ENCODE measurements at regions not wholly inside any gene's neighbourhood (a gene's known extent, or its start where the extent isn't known, plus 50 kb on each side); places are given as distances from the start of the nearest gene placed in this dataset.
A peak's percentile ranks its signal among the peaks of the same experiment; 100 is the strongest.

DNA sequence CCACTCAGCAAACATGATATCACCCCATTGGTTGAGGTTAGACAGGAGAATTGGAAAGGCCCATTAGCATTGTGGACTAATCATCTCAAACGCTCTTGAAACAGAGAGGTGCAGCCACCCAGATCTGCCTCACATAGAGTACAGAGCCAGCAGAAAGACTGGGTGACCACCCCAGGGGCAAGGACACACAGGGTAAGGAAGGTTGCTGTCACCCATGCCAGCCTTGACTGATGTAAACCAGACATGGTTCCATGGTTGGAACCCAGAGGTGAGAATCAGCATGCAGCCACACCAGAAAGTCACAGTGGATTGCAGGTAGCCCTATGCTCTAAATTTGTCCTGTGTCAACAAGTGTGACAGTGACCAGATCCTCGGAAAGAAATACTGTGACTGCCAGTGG, 1268.8 kb downstream of the EFNB2 start:
- no peak for DNase-seq (ENCODE audit: low read depth in 2 of 2)

DNA sequence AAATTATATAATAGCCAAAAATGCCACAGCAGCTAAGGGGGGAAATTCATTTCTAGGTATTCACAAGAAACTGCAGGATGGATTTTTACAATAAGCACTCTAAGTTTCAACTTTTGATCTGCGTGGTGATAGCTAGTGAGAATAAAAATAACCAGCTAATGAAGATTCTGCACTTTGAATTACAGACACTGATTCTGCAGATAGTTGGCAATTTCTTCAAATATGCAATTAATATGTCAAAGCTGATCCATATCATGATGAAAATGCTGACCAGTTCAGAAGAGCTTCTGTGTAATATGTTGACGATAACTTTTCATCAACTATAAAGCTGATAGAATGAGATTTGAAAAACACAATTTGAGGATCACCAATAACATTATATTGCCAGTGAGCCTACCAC, 1272.9 kb downstream of the EFNB2 start:
- no peak for DNase-seq (ENCODE audit: low read depth in 2 of 2)

GRCh38 chr13:105259426-105259825, 1276.0 kb downstream of the EFNB2 start:
- DNase-seq (ENCODE audit: low read depth in 2 of 2) = no peak

DNA sequence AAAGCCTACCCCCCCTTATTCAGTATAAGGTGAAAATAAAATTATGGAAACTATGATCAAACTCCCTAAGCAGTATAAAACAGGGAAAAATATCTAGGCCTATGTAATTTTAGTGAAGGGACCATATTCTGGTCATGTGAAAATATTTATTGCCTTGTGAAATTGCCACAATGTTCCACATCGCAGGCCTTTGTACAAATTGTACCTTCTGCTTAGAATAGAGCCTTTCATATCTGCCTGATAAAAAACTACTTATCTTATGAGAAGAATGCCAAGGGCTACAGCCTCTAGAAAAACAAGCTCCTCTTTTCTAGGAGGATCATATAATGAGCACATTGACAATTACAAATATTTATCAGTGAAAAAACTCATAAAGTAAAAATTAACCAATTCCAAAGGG, 1280.0 kb downstream of the EFNB2 start:
- no peak for DNase-seq (ENCODE audit: low read depth in 2 of 2)

- peak in 1 of 2 donors; percentile 5 for DNase-seq (ENCODE audit: low read depth in 2 of 2)
Measured at GRCh38 chr13:105251293-105251692, 1284.2 kb downstream of the EFNB2 start.

DNA sequence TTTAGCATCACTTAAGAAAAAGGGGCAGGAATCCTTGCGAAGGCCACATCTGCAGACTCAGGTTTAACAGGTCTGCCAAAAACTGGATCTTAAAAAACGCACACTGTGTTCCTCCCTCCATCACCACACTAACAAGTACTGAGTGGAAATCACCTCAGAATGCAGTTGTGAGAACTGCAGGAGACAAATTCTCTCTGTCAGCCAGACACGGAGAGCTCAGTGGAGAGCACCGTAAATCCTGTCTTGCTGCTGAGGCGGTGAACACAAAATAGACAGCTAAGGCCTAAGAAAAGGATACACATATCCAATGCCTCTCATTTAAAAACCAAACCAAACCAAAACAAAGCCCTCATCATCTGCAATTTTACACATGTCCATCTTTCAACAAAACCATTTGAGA, 1287.6 kb downstream of the EFNB2 start:
- no peak for DNase-seq (ENCODE audit: low read depth in 2 of 2)

- no peak for DNase-seq (ENCODE audit: low read depth in 2 of 2)
Measured at GRCh38 chr13:105240371-105240770, 1295.1 kb downstream of the EFNB2 start.

DNA sequence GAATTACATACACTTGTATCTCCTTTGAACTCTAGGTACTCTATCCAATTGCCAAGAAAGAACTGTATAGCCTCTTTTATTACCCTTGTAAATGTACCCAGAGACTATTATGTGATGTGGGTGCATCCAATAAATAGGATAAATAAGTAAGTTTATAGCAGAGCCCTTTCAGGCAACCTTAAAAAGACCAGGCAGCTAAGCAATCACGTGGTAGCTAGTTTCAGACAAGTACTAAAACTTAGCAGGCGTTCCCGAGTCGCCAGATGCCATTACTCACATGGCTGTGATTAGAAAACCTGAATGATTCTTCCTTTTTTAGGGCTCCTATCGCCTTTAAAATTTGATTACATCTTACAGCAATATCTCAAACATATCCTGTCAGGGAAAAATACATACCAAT, 1303.0 kb downstream of the EFNB2 start:
- DNase-seq (ENCODE audit: low read depth in 2 of 2) = no peak

DNA sequence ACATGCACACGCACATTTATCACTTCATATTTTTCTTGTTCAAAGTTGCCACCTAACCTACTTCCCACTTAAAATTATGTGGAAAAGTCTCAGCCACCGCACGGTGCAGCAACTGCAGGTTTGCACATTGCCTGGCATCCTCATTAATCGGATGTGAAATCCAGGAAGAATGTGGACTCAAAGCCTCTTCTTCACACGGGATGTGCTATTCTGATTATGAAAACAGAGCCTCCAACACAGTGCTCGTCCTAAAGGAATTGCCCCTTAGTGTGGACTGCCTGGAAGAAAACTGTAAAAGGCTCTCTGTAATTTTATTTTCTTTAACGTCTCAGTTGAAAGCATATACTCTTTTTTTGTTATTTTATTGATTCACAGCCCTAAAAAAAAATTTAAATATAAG, 1303.5 kb downstream of the EFNB2 start:
- DNase-seq (ENCODE audit: low read depth in 2 of 2) = no peak

DNA sequence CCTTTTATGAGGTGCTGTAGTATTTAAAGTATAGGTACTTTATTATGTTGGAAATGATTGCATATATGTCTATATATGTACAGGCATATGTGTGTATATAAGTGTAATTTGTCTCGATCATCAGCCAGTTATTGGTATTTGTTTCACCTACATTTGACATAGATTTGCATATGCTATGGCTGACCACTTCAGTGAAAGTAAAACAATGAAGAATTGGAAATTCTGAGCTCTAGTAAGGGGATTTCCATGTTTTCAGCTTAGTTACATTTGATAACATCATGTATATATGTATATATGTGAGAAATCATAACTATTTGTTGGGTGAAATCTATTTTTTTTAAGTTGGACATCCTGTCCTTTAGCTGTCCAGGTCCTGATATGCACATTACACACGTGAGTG, 1303.9 kb downstream of the EFNB2 start:
- DNase-seq (ENCODE audit: low read depth in 2 of 2) = no peak

- no peak for DNase-seq (ENCODE audit: low read depth in 2 of 2)
Measured at GRCh38 chr13:105220881-105221280, 1314.6 kb downstream of the EFNB2 start.

DNA sequence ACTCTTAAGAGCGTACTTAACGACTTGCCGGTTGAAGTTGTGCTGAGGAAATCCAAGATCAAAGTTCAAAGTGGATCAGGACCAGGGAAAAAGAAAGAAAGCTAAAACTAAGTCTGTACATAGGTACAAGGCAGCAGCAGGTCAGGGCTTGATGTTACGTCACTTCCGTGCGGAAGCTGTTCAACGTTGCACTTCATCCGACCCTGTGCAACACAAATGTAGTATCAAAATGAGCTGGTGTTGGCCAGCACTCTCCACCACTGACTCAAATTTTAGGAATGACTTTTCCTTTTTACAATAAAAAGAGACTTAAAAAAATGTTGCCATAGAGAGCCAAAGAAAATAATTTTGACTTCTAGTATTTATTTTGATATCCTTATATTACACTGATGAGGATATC, 1315.4 kb downstream of the EFNB2 start:
- no peak for DNase-seq (ENCODE audit: low read depth in 2 of 2)

GRCh38 chr13:105219651-105220050, 1315.8 kb downstream of the EFNB2 start:
- DNase-seq (ENCODE audit: low read depth in 2 of 2) = no peak

- peak in 1 of 2 donors; percentile 6 for DNase-seq (ENCODE audit: low read depth in 2 of 2)
Measured at GRCh38 chr13:105213512-105213911, 1322.0 kb downstream of the EFNB2 start.

DNA sequence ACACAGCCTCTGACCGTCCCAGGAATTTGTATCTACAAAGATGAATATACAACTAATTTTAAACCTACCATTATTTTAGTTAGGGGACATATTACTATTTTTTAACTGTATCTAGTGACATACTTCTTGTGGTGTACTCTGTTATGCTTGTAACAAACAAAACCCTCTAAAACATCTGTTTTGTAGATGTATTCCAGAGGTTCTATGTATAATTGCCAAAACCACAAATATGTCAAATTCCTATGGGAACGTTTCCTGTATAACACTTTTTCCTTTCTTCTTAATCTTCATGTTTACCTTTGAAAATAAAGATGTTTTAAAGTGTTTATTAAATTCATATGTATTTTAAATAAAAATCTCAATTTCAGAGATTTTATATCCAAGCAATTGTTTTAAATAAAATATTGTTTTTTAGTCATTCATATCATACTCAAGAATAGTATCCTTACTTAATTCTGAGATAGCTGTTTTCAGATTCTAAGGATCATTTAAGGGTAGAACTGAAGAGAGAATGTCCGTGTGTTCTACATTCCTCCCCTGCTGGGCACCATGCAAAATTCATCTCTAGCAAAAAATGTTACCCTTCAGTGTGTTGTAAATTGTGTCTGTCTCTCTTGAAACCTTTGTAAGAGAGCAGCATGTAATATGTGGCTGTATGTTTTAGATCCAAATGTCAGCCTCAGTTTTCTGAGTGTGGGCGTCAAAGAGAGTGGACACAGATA, 1327.7 kb downstream of the EFNB2 start:
- DNase-seq (ENCODE audit: low read depth in 2 of 2) = no peak

DNA sequence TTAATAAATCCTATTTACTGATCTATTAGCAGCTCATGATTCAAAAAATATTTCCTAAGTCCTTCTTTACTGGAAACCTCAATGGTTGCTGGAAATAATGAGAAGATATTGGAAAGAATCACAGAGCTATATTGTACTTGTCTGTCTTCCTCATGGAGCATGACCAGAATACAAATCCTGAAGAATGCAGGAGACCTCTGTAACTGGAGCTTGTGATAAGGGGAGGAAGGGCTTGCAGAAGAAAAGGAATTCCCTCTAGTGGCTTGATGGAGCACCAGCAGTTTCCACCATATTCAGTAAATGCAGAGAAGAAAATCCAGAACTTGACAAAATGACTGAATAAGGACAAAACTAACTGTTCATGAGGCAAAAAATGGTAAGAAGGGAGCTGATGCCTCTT, 1333.1 kb downstream of the EFNB2 start:
- peak; percentile 1 to 69 for DNase-seq (ENCODE audit: low read depth in 2 of 2)

GRCh38 chr13:105201351-105201750, 1334.1 kb downstream of the EFNB2 start:
- no peak for DNase-seq (ENCODE audit: low read depth in 2 of 2)

GRCh38 chr13:105200181-105200580, 1335.3 kb downstream of the EFNB2 start:
- DNase-seq (ENCODE audit: low read depth in 2 of 2) = no peak

GRCh38 chr13:105196052-105196451, 1339.4 kb downstream of the EFNB2 start:
- peak in 1 of 2 donors; percentile 64 for DNase-seq (ENCODE audit: low read depth in 2 of 2)

DNA sequence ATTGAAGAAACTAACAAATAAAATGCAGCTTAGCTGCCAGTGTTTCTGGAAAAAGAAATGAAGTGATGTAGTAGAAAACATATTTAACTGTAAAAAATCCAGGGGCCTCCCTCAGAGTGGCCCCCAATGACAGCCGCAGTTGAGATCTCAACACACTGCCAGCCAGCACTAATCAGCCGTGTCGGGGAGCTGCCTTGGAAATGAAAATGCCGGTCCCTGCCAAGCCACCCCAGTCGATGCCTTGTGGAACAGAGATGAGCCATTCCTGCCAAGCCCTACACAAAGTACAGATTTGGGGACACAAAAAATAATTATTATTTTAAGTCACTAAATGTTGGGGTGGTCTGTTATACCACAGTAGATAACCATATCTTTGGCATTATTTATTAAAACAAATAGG, 1342.4 kb downstream of the EFNB2 start:
- DNase-seq (ENCODE audit: low read depth in 2 of 2) = no peak

- no peak for DNase-seq (ENCODE audit: low read depth in 2 of 2)
Measured at GRCh38 chr13:105184201-105184600, 1351.3 kb downstream of the EFNB2 start.

- DNase-seq (ENCODE audit: low read depth in 2 of 2) = no peak
Measured at GRCh38 chr13:105177265-105177900, 1358.1 kb downstream of the EFNB2 start.

DNA sequence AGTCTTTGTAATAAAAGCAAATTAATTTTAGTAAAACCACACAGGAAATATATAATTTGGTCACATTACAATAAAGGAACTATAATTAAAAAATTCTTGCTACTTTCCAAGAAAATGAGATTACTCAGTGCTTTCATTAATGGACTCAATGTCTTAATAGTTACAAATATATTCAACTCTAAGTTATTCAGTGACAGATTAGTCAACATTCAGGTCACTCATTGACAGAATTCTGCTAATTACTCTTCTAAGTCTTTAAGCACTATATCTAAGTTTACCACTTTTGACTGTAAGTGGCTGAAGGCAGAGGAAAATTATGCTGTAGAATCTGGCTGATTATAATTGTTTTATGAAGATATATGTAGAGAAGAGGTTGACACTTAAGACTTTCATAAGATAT, 1365.0 kb downstream of the EFNB2 start:
- DNase-seq (ENCODE audit: low read depth in 2 of 2) = no peak
